Stimulated activated CD4-positive, alpha-beta T cell treated with anti-CD3 and anti-CD28 coated beads, Interleukin-12 subunit alpha, Interleukin-12 subunit beta, amount 100 ng/mL, for 4 hours (primary cell): ENCODE measurements at regions not wholly inside any gene's neighbourhood (a gene's known extent, or its start where the extent isn't known, plus 50 kb on each side); places are given as distances from the start of the nearest gene placed in this dataset.
"Not testable (repeated sequence)": the region's sequence is repeated elsewhere in the genome, so short reads cannot be mapped to it uniquely, and the experiment has no call there.

Source experiments
- DNase-seq: peaks from one replicate; pipeline ENCODE4 v3.0.0-alpha.2; 2020

DNA sequence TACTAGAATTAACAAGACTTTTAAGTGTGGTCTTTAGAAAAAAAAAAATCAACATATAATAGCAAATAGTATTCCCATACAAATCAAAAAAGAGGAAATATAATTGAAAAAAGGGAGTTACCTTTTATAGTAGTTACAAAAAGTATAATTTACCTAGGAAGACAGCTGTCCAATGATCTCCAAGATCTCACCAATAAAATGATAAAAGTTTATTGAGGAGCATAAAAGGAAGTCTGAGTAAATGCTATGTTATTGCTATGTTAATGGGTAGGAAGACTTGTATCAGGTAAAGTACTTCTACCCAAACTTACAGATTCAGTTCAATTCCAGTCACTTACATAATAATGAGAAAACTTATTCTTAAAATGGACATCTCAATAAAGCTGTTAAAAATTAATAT, 379.0 kb upstream of the TPM1 start:
- DNase-seq: no peak

- DNase-seq: no peak
Measured at GRCh38 chr15:62665449-62665848, 377.1 kb upstream of the TPM1 start.

- DNase-seq: no peak
Measured at GRCh38 chr15:62666046-62666445, 376.5 kb upstream of the TPM1 start.

- no peak for DNase-seq
Measured at GRCh38 chr15:62672268-62672667, 370.3 kb upstream of the TPM1 start.

DNA sequence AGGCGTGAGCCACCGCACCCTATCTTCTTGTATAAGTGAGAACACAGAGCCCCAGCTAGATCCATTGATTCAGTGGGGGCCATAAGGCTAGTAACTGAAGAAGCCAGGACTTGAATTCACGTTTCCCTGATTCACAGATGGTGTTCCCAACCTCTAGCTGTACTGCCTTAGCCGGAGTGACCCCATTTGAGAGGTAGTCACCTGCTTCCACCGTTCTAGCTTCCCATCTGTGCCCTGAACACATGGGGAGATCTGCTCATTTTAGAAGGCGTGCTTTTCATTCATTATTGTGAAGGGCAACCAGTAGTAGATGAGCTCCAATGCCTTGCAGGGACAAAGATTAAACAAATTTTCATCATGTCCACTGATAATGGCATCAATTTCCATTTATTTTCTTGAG, 365.7 kb upstream of the TPM1 start:
- no peak for DNase-seq

DNA sequence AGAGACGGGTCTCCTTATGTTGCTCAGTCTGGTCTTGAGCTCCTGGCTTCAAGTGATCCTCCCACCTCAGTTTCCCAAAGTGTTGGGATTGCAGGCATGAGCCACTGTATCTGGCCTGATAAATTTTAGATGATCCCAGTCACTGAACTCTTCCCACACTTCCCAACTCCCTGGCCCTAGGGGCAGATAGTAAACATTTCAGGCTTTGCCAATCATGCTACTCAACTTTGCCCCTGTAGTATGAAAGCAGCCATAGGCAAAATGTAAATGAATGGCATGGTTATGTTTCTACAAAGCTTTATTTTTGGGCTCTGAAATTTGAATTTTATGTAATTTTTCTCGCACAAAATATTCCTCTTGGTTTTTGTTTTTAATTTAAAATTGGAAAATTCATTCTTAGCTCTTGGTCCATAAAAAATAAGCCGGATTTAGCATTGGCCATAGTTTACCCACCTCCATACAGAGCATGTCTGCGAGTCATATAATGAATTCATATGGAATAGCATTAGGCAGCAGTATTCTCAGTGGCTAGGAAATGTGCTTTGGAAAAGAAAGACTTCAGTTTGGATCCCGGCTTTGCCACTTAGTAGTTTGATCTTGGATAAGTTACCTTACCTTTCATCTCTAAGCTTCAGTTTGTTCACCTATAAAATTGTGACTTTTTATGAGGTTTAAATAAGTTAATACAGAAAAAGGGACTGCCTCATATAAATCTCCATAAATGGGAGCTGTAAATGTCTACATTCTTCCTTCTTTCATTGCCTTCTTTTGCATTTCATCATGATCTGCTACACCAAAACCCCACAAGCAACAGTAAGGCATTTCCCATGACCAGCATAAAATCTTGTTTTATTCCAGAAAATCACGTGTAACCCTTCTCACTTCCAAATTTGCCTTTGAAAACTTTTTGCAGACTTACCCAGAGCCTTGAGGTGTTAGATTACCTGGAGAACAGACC, 360.3 kb upstream of the TPM1 start:
- no peak for DNase-seq

DNA sequence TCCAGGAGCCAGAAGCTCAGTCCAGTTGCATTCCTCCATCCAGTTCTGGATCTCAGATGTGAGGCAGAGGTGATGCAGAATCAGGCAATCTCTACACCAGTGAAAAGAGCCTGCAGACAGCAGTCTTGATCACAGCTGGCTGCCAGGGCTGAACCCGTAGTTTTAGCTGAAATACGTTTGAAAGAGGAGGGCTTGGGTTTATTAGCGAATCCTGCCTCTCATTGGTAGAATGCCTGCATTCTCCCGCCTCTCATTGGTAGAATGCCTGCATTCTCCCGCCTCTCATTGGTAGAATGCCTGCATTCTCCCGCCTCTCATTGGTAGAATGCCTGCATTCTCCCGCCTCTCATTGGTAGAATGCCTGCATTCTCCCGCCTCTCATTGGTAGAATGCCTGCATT, 359.4 kb upstream of the TPM1 start:
- not testable (repeated sequence) for DNase-seq

DNA sequence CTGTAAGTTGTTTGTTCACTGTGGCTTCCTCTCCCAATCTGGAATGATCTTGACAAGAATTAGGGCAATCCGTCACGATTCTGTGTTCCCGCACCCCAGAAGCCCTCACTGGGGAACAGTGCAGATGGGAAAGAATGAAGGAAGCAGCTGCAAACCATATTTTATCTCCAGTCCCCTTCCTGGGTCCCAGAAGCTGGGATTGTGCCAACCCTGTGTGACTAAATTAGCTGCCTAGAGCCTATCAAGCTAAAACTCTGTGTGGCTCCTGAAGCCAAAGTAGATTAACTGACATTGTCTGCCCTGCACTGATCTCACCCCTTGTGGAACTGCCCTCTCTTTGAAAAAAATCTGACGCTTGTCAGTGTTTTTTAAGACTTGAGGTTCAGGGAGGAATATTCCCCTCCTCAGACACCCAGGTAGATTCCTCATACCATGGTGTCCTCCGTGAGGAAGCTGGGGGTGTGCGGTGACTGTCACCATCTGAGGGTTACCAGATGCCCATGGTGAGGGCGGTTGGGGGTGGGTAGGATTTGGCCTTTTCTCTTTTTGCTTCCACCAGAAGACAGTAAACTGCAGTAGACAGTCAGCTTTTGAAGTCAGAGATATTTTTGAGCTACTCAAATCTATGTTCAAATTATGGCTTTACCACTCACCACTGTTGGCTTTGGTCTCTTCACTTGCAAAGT, 358.3 kb upstream of the TPM1 start:
- no peak for DNase-seq

- no peak for DNase-seq
Measured at GRCh38 chr15:62691008-62691407, 351.5 kb upstream of the TPM1 start.

GRCh38 chr15:62697636-62698035, 344.9 kb upstream of the TPM1 start:
- DNase-seq: no peak

DNA sequence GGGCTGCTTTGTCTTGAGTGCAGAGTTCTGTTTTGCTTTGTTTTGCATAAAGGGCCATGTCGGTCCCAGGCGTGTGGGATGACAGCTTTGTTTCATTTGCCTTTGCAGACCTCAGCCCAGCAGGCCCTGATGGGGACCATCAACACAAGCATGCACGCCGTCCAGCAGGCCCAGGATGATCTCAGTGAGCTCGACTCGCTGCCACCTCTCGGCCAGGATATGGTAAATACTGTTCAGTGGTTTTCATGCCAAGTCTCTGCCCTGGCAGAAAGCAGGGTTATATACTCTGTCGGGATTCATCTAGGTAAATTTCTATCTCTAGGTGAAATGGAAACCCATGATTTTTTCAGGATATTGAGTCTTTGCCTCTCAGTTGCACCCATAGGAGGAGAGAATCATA, 343.9 kb upstream of the TPM1 start:
- DNase-seq: no peak

DNA sequence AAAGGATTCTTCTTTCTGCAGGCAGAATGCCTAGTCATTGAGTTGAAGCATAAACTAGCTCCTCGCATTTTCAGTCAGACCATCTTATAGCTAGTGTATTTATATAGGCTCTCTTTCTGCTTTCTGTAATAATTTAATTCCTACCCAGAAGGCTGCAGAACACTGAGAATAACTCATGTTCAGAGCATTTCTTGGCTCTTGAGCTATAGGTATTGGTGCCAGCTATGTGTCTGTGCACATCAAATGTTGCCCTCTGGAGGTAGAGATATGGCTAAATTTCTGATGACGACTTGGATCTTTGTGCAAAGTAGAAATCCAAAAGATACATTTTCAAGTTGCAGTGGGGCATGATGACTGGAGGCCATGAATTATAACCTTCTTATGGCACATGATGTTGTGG, 336.2 kb upstream of the TPM1 start:
- DNase-seq: no peak

DNA sequence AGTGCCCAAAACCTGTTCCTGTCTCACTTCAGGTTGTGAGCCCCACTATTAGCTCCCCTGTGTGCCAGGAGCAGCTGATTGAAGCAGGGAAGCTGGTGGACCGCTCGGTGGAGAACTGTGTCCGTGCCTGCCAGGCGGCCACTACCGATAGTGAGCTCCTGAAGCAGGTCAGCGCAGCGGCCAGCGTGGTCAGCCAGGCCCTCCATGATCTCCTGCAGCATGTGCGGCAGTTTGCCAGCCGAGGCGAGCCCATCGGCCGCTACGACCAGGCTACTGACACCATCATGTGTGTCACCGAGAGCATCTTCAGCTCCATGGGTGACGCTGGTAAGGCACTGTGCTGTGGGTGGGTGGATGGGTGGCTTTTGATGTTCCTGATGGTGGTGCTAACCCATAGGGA, 334.1 kb upstream of the TPM1 start:
- no peak for DNase-seq

- DNase-seq: no peak
Measured at GRCh38 chr15:62709261-62709660, 333.3 kb upstream of the TPM1 start.

- DNase-seq: no peak
Measured at GRCh38 chr15:62711691-62712454, 330.7 kb upstream of the TPM1 start.

- no peak for DNase-seq
Measured at GRCh38 chr15:62712455-62712839, 330.1 kb upstream of the TPM1 start.

- DNase-seq: no peak
Measured at GRCh38 chr15:62715946-62716345, 326.6 kb upstream of the TPM1 start.

GRCh38 chr15:62717496-62717895, 325.1 kb upstream of the TPM1 start:
- DNase-seq: no peak

DNA sequence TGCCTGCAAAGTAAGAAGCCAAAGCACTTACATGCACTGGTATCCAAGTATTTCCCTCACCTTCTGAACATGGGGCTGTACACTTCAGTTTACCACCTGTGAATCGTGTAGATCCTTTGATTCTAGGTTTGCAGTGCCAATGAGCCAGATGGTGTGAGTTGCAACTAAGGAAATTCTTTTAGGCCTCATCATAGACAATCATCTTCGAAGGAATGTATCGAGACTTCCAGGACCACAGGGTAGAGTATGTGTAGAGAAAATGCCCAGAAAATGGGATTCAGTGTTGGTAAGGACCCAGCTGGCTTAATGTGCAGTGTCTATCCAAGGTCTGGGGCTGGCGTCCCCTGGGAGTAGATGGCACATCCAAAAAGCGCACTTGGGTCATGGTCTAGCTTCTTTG, 323.2 kb upstream of the TPM1 start:
- DNase-seq: no peak

DNA sequence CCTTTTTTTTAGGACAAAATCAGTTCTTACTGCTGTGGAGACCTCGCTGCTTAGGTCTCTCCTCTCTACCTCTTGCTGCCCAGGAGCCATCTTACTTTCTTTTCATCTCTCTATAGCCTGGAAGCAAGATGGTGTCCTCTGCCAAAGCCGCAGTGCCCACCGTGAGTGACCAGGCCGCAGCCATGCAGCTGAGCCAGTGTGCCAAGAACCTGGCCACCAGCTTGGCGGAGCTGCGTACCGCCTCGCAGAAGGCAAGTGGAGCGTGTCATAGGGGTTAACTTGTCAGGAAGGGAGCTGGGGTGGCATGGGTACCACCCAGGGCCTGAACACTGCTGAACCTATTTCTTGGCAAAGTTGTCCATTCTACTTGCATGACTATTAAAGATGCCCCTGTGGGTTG, 320.3 kb upstream of the TPM1 start:
- DNase-seq: no peak

DNA sequence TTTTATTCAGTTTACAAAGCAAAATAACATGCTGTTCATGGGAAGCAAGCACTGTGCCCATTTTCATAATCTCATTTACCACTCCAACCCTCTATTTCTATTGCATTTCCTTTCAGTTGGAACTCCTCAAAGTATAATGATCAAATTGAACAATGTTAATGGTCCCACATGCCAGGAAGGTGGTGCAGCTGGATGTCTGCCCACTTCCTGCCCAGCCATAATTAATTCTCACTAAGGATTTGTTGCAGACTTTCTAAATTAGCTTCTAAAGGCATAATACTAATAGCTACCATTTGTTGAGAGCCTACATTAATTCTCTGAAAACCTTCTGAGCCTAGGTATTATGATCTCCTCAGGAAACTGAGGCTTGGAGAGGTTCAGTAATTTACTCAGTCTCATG, 316.1 kb upstream of the TPM1 start:
- no peak for DNase-seq

GRCh38 chr15:62727501-62727900, 315.0 kb upstream of the TPM1 start:
- DNase-seq: no peak

DNA sequence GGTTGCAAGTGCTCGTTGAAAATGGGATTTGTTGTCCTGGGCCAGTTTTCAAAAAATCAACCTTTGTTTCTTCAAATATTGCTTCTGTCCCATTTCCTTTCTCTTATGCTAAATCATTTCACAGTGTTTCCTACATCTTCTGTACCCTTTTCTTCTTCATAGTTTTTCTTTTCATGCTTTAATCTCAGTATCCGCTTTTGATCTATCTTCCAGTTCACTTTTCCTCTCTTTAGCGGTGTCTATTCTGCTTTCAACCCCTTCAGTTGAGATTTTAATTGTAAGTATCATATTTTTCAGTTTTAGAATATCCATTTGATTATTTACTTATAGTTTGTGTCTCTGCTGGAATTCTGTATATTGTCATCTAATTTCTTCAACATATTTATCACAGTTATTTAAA, 311.7 kb upstream of the TPM1 start:
- no peak for DNase-seq

- DNase-seq: no peak
Measured at GRCh38 chr15:62732078-62732477, 310.5 kb upstream of the TPM1 start.
